Skeletal muscle satellite cell (primary cell): ENCODE measurements at regions not wholly inside any gene's neighbourhood (a gene's known extent, or its start where the extent isn't known, plus 50 kb on each side); places are given as distances from the start of the nearest gene placed in this dataset.

ENCODE experiments used
- H3K27me3 ChIP-seq: 2 replicates; pipeline ENCODE4 v1.7.0; 2013; ENCODE audit warnings: low read length; ENCODE audit not compliant: control insufficient read depth, insufficient read depth
- H3K36me3 ChIP-seq: 2 replicates; pipeline ENCODE4 v1.7.0; 2013; ENCODE audit warnings: mild to moderate bottlenecking, control low read depth, low read length; ENCODE audit not compliant: insufficient read depth
- H3K4me1 ChIP-seq: 2 replicates; pipeline ENCODE4 v1.7.0; 2013; ENCODE audit warnings: low read length; ENCODE audit not compliant: control insufficient read depth, insufficient read depth
- H3K4me2 ChIP-seq: 2 replicates; pipeline ENCODE4 v1.7.0; 2013; ENCODE audit warnings: mild to moderate bottlenecking, low read length
- H3K4me3 ChIP-seq: 2 replicates; pipeline ENCODE4 v1.7.0; 2013; ENCODE audit warnings: low read length
- H3K9ac ChIP-seq: 2 replicates; pipeline ENCODE4 v1.7.0; 2013; ENCODE audit warnings: mild to moderate bottlenecking, low read depth, low read length, moderate library complexity
- H3K9me3 ChIP-seq: replicated peaks from 2 replicates; pipeline ENCODE4 v1.7.0; 2013; ENCODE audit warnings: mild to moderate bottlenecking, control low read depth, low read length

- peaks cover 21% of the 10 kb centered on the region for H3K4me1 ChIP-seq
- no peaks in the 10 kb centered on the region for H3K9me3 ChIP-seq
- no peaks in the 10 kb centered on the region for H3K27me3 ChIP-seq
- H3K9ac ChIP-seq = peak overlapping the region; percentile 62
- peak overlapping the region; percentile 23 for H3K4me3 ChIP-seq
- H3K36me3 ChIP-seq = no peaks in the 10 kb centered on the region
- peak overlapping the region; percentile 61 for H3K4me2 ChIP-seq
These were observed 125.3 kb downstream of the TSHZ3 start for GRCh38 chr19:31223740-31224534.

GRCh38 chr19:31220540-31220939 is 128.7 kb downstream of the TSHZ3 start:
- H3K4me1 ChIP-seq = peaks cover 21% of the 10 kb centered on the region
- no peaks in the 10 kb centered on the region for H3K27me3 ChIP-seq
- no peak overlapping the region for H3K4me2 ChIP-seq
- H3K4me3 ChIP-seq = no peak overlapping the region
- no peaks in the 10 kb centered on the region for H3K36me3 ChIP-seq
- no peak overlapping the region for H3K9ac ChIP-seq
- H3K9me3 ChIP-seq = no peaks in the 10 kb centered on the region

- H3K36me3 ChIP-seq = no peaks in the 10 kb centered on the region
- H3K9me3 ChIP-seq = no peaks in the 10 kb centered on the region
- H3K4me1 ChIP-seq = peaks cover 19% of the 10 kb centered on the region
These were observed 134.2 kb downstream of the TSHZ3 start for GRCh38 chr19:31214997-31215396.

GRCh38 chr19:31214086-31214485 is 135.2 kb downstream of the TSHZ3 start:
- Histone ChIP-seq H3K4me2 (peak overlapping the region; percentile 61), H3K4me3 (peak overlapping the region; percentile 14), H3K9ac (peak overlapping the region; percentile 78), H3K9me3 (no peaks in the 10 kb centered on the region), H3K36me3 (no peaks in the 10 kb centered on the region), H3K27me3 (no peaks in the 10 kb centered on the region), H3K4me1 (peaks cover 19% of the 10 kb centered on the region)

More at GRCh38 chr19:31214997-31215396, 134.2 kb downstream of the TSHZ3 start:
- Histone ChIP-seq H3K27me3 (no peaks in the 10 kb centered on the region), H3K4me2 (no peak overlapping the region), H3K4me3 (no peak overlapping the region), H3K9ac (no peak overlapping the region)

GRCh38 chr19:31211088-31211487 is 138.1 kb downstream of the TSHZ3 start:
- Histone ChIP-seq H3K9ac (no peak overlapping the region), H3K4me2 (no peak overlapping the region), H3K27me3 (no peaks in the 10 kb centered on the region), H3K4me1 (peaks cover 27% of the 10 kb centered on the region), H3K9me3 (no peaks in the 10 kb centered on the region), H3K36me3 (no peaks in the 10 kb centered on the region), H3K4me3 (no peak overlapping the region)

GRCh38 chr19:31205887-31206518 is 143.2 kb downstream of the TSHZ3 start:
- H3K27me3 ChIP-seq = peaks cover 26% of the 10 kb centered on the region
- H3K4me2 ChIP-seq = no peak overlapping the region
- H3K36me3 ChIP-seq = no peaks in the 10 kb centered on the region
- no peaks in the 10 kb centered on the region for H3K9me3 ChIP-seq
- peaks cover 8% of the 10 kb centered on the region for H3K4me1 ChIP-seq
- no peak overlapping the region for H3K4me3 ChIP-seq
- H3K9ac ChIP-seq = no peak overlapping the region

GRCh38 chr19:31204115-31204514 is 145.1 kb downstream of the TSHZ3 start:
- H3K4me2 ChIP-seq = no peak overlapping the region
- peaks cover 8% of the 10 kb centered on the region for H3K4me1 ChIP-seq
- H3K9me3 ChIP-seq = no peaks in the 10 kb centered on the region
- no peak overlapping the region for H3K9ac ChIP-seq
- no peak overlapping the region for H3K4me3 ChIP-seq
- peaks cover 26% of the 10 kb centered on the region for H3K27me3 ChIP-seq
- no peaks in the 10 kb centered on the region for H3K36me3 ChIP-seq

GRCh38 chr19:31185261-31185660 is 164.0 kb downstream of the TSHZ3 start:
- H3K36me3 ChIP-seq = no peaks in the 10 kb centered on the region
- H3K9me3 ChIP-seq = no peaks in the 10 kb centered on the region
- no peaks in the 10 kb centered on the region for H3K27me3 ChIP-seq
- H3K4me3 ChIP-seq = no peak overlapping the region
- no peaks in the 10 kb centered on the region for H3K4me1 ChIP-seq
- H3K4me2 ChIP-seq = no peak overlapping the region
- no peak overlapping the region for H3K9ac ChIP-seq

- no peaks in the 10 kb centered on the region for H3K4me1 ChIP-seq
These were observed 167.7 kb downstream of the TSHZ3 start for GRCh38 chr19:31181535-31181934.

GRCh38 chr19:31180907-31181306 is 168.3 kb downstream of the TSHZ3 start:
- no peaks in the 10 kb centered on the region for H3K36me3 ChIP-seq
- H3K4me3 ChIP-seq = no peak overlapping the region
- H3K9me3 ChIP-seq = no peaks in the 10 kb centered on the region
- peaks cover under 1% of the 10 kb centered on the region for H3K4me1 ChIP-seq
- no peak overlapping the region for H3K4me2 ChIP-seq
- H3K27me3 ChIP-seq = no peaks in the 10 kb centered on the region
- no peak overlapping the region for H3K9ac ChIP-seq

More at GRCh38 chr19:31181535-31181934, 167.7 kb downstream of the TSHZ3 start:
- Histone ChIP-seq H3K9me3 (no peaks in the 10 kb centered on the region), H3K27me3 (no peaks in the 10 kb centered on the region), H3K4me3 (no peak overlapping the region), H3K4me2 (no peak overlapping the region), H3K36me3 (no peaks in the 10 kb centered on the region), H3K9ac (no peak overlapping the region)

GRCh38 chr19:31179471-31179852 is 169.8 kb downstream of the TSHZ3 start:
- H3K4me2 ChIP-seq = no peak overlapping the region
- H3K36me3 ChIP-seq = no peaks in the 10 kb centered on the region
- no peaks in the 10 kb centered on the region for H3K9me3 ChIP-seq
- no peak overlapping the region for H3K9ac ChIP-seq
- no peak overlapping the region for H3K4me3 ChIP-seq
- no peaks in the 10 kb centered on the region for H3K27me3 ChIP-seq
- H3K4me1 ChIP-seq = peaks cover 5% of the 10 kb centered on the region
